ENCODE measurements at regions not wholly inside any gene's neighbourhood (a gene's known extent, or its start where the extent isn't known, plus 50 kb on each side); places are given as distances from the start of the nearest gene placed in this dataset.

DNA sequence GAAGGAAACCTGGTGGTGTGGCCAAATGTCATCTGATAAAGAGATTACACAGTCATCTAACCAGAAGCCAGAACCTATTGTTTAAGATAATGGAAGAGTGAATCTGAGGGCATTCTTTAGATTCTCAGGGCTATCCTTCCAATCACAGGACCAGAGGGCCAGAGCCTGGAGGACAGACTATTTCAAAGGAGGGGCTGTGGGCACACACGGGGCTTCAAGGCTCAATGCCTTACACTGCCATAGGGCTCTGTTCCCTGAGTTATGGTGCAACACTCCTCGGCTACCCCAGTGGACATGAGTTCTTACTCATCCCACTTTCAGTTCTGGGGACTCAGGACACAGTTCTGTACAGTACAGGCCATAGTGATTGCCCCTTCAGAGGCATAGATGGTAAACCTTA is 343.9 kb upstream of the ALCAM start:
- Histone ChIP-seq H3K4ac (replicated peaks; ENCODE audit: insufficient read length, low read depth, low read length) (no peak overlapping the region), H3K4me1 (replicated peaks in 1 of 4; ENCODE audit: control insufficient read depth in 3 of 4, insufficient read depth in 4 of 4, low read length in 3 of 4) (no peaks in the 10 kb centered on the region), H2BK15ac (ENCODE audit: low read length) (no peak overlapping the region), H3K27me3 (replicated peaks in 1 of 4; ENCODE audit: control insufficient read depth in 3 of 4, extremely low read depth in 1 of 4, insufficient read depth in 3 of 4, low read length in 3 of 4) (no peaks in the 10 kb centered on the region), H4K8ac (ENCODE audit: extremely low read depth, insufficient read depth, low read length) (no peak overlapping the region), H4K5ac (ENCODE audit: insufficient read length, low read depth, low read length) (no peak overlapping the region), H3K4me2 (ENCODE audit: insufficient read depth in 1 of 2, low read depth in 2 of 2, low read length in 2 of 2) (no peak overlapping the region), H3K23ac (ENCODE audit: insufficient read length) (no peak overlapping the region), H3K23me2 (ENCODE audit: low read depth, low read length) (no peaks in the 10 kb centered on the region), H2BK12ac (ENCODE audit: low read depth, low read length) (no peak overlapping the region), H3K14ac (ENCODE audit: insufficient read length) (no peak overlapping the region), H2AK5ac (ENCODE audit: low read depth, low read length) (no peak overlapping the region), H3K9ac (replicated peaks in 1 of 4; ENCODE audit: extremely low read depth in 1 of 4, low read depth in 3 of 4, low read length in 3 of 4) (no peak overlapping the region), H3K79me2 (ENCODE audit: control insufficient read depth in 1 of 2, insufficient read depth in 2 of 2, low read length in 2 of 2) (no peaks in the 10 kb centered on the region), H4K91ac (replicated peaks; ENCODE audit: insufficient read length, low read length) (no peak overlapping the region), H4K20me1 (replicated peaks in 1 of 2; ENCODE audit: control insufficient read depth in 1 of 2, insufficient read depth in 2 of 2, low read length in 2 of 2) (no peaks in the 10 kb centered on the region), H2BK120ac (replicated peaks; ENCODE audit: low read depth, low read length) (no peak overlapping the region), H3K18ac (ENCODE audit: extremely low read depth, low read length) (no peak overlapping the region), H2AFZ (ENCODE audit: low read length) (no peak overlapping the region), H3K79me1 (ENCODE audit: low read depth, low read length) (no peaks in the 10 kb centered on the region), H3K4me3 (ENCODE audit: extremely low read depth in 1 of 4, insufficient read depth in 2 of 4, low read depth in 3 of 4, low read length in 4 of 4) (no peak overlapping the region), H2BK5ac (ENCODE audit: low read depth, low read length) (no peak overlapping the region), H3K36me3 (ENCODE audit: control insufficient read depth in 2 of 4, insufficient read depth in 4 of 4, low read length in 3 of 4) (no peaks in the 10 kb centered on the region), H3K9me3 (ENCODE audit: insufficient read depth in 2 of 2, low read depth in 1 of 2, low read length in 1 of 2) (no peaks in the 10 kb centered on the region; a peak in 1 of 4 replicates), H3K27ac (ENCODE audit: low read depth, low read length) (no peak overlapping the region), H3K56ac (replicated peaks; ENCODE audit: insufficient read length, low read depth, low read length) (no peak overlapping the region), H2BK20ac (ENCODE audit: low read length) (no peak overlapping the region)
- ChIA-PET POLR2A (ENCODE audit: partially characterized antibody) (no interaction called here), CTCF (ENCODE audit: partially characterized antibody) (no interaction called here)
- FAIRE-seq (no peak), DNase-seq (ENCODE audit: low read depth in 1 of 2, low spot score in 2 of 2) (no peak)
- WGBS, 2 experiments (ENCODE audit: extremely low coverage in 1 of 2, insufficient coverage in 1 of 2, insufficient read length in 1 of 2, insufficient replicate concordance in 2 of 2, low coverage in 1 of 2, low lambda C conversion rate in 2 of 2, missing lambda C conversion rate in 1 of 2): 86% methylated on average over 2 of the region's 2 CpGs; no CpG with 5 or more reads in 1 of the 2 experiments
- TF ChIP-seq PHF8 (conservative IDR thresholded peaks at IDR 0.05; ENCODE audit: low read depth, low read length) (no peak), CBX5 (IDR thresholded peaks at IDR 0.05; ENCODE audit: low read depth, low read length) (no peak), EGR1 (IDR thresholded peaks at IDR 0.05; ENCODE audit: borderline replicate concordance, low read depth, low read length) (no peak), SIN3A (conservative IDR thresholded peaks at IDR 0.05 in 1 of 2, IDR thresholded peaks at IDR 0.05 in 1 of 2; ENCODE audit: low read depth in 1 of 2, low read length in 2 of 2) (no peak), ASH2L (IDR thresholded peaks at IDR 0.05; ENCODE audit: low read length) (no peak), CTBP2 (IDR thresholded peaks at IDR 0.05; ENCODE audit: borderline replicate concordance, insufficient read depth, insufficient read length, low read length) (no peak), TEAD4 (IDR thresholded peaks at IDR 0.05; ENCODE audit: low read depth, low read length) (no peak), YY1 (IDR thresholded peaks at IDR 0.05; ENCODE audit: low read depth, low read length) (no peak), RAD21 (IDR thresholded peaks at IDR 0.05 in 1 of 2, conservative IDR thresholded peaks at IDR 0.05 in 1 of 2; ENCODE audit: low read depth in 2 of 2, low read length in 2 of 2) (no peak), BCL11A (IDR thresholded peaks at IDR 0.05; ENCODE audit: low read depth in 2 of 2, low read length in 2 of 2) (no peak), JUND (IDR thresholded peaks at IDR 0.05; ENCODE audit: low read length) (no peak), RXRA (IDR thresholded peaks at IDR 0.05; ENCODE audit: insufficient read depth, low read depth, low read length) (no peak), EP300 (IDR thresholded peaks at IDR 0.05; ENCODE audit: borderline replicate concordance in 1 of 2, low read depth in 2 of 2, low read length in 2 of 2) (no peak), GTF2F1 (IDR thresholded peaks at IDR 0.05; ENCODE audit: borderline replicate concordance, low read depth, low read length) (no peak)
